Testis (tissue), 2 donors: ENCODE measurements at regions not wholly inside any gene's neighbourhood (a gene's known extent, or its start where the extent isn't known, plus 50 kb on each side); places are given as distances from the start of the nearest gene placed in this dataset.

Source experiments
- POLR2A ChIP-seq: fragments of 450-650 bp; IDR thresholded peaks from one replicate; pipeline ENCODE4 v1.6.1; 2017; ENCODE audit warnings: antibody characterized with exemption, mild to moderate bottlenecking, moderate library complexity
- TF ChIP-seq, protein P1 (sequence below), 3 experiments: fragments of 450-650 bp in 2 of 3; fragments of 200-600 bp in 1 of 3; sonication (generic) in 1 of 3; IDR thresholded peaks; one replicate each; pipeline ENCODE4 v1.5.1; 2016 to 2019; ENCODE audit warnings: antibody characterized with exemption in 3 of 3, mild to moderate bottlenecking in 2 of 3, moderate library complexity in 1 of 3

DNA sequence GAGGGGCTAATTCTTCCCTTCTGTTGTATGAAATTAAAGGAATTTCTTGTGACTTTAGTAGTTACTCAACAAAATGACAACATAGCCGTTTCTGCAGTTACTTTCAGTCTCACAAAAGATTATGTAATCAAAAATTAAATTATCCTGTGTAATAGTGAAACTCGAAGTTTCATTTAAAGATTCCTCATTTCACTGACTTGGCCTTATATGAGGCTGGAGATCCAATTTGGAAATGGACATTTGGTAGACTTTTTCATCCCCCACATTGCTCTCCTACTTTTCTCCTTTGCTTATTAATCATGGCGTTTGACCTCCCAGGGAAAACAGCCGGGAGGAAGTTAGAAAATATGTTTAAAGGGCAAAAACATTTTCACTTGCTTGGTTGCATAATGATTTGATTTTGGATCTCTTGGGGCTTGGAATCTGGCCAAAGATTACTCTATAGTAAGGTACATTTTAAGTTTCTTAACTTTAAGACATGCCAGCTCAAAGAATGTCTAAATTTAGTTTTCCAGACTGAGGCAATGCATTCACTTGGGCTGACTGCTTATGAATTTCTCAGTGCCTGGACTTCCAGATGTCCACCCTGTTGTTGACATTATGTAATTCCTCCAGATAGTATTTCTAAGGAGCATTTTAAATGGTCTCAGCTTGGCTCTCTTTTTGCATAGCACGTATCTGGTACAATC lies 1364.9 kb upstream of the MIR17HG start:
- TF ChIP-seq, protein P1, sequence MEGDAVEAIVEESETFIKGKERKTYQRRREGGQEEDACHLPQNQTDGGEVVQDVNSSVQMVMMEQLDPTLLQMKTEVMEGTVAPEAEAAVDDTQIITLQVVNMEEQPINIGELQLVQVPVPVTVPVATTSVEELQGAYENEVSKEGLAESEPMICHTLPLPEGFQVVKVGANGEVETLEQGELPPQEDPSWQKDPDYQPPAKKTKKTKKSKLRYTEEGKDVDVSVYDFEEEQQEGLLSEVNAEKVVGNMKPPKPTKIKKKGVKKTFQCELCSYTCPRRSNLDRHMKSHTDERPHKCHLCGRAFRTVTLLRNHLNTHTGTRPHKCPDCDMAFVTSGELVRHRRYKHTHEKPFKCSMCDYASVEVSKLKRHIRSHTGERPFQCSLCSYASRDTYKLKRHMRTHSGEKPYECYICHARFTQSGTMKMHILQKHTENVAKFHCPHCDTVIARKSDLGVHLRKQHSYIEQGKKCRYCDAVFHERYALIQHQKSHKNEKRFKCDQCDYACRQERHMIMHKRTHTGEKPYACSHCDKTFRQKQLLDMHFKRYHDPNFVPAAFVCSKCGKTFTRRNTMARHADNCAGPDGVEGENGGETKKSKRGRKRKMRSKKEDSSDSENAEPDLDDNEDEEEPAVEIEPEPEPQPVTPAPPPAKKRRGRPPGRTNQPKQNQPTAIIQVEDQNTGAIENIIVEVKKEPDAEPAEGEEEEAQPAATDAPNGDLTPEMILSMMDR (IDR thresholded peaks at IDR 0.05) = no peak
- TF ChIP-seq POLR2A = no peak
